ENCODE measurements at regions not wholly inside any gene's neighbourhood (a gene's known extent, or its start where the extent isn't known, plus 50 kb on each side); places are given as distances from the start of the nearest gene placed in this dataset.

- peak; percentile 100 for DNase-seq (ENCODE audit: low read depth)
Observed at GRCh38 chr3:134427400-134428111, 53.3 kb upstream of the AMOTL2 start.

- DNase-seq (ENCODE audit: low read depth), result peak; percentile 89
Observed at GRCh38 chr3:134426660-134427181, 52.5 kb upstream of the AMOTL2 start.

DNA sequence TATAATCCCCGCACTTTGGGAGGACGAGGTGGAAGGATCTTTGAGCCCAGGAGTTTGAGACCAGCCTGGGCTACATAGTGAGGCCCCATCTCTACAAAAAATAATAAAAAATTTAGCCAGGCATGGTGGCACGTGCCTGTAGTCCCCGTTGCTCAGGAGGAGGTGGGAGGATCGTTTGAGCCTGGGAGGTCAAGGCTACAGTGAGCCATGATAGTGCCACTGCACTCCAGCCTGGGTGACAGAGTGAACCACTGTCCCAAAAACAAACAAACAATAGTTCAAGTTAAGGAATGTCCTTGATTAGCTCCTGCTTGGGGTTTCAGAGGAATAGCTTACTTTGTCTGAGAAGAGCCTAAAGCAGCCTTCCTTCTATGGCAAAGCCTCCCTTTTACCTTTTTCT, 51.7 kb upstream of the AMOTL2 start:
- no peak for DNase-seq (ENCODE audit: low read depth)

Data from Daoy (cell line).